ENCODE measurements at regions not wholly inside any gene's neighbourhood (a gene's known extent, or its start where the extent isn't known, plus 50 kb on each side); places are given as distances from the start of the nearest gene placed in this dataset.
"Not testable (repeated sequence)": the region's sequence is repeated elsewhere in the genome, so short reads cannot be mapped to it uniquely, and the experiment has no call there.

- DNase-seq (ENCODE audit: low read depth in 2 of 2) = not testable (repeated sequence)
Observed at GRCh38 chr2:176922545-176922944, 290.0 kb upstream of the HNRNPA3 start.

- DNase-seq (ENCODE audit: low read depth in 2 of 2) = no peak
Observed at GRCh38 chr2:176923205-176923604, 289.4 kb upstream of the HNRNPA3 start.

GRCh38 chr2:176924909-176925534, 287.6 kb upstream of the HNRNPA3 start:
- no peak for DNase-seq (ENCODE audit: low read depth in 2 of 2)

DNA sequence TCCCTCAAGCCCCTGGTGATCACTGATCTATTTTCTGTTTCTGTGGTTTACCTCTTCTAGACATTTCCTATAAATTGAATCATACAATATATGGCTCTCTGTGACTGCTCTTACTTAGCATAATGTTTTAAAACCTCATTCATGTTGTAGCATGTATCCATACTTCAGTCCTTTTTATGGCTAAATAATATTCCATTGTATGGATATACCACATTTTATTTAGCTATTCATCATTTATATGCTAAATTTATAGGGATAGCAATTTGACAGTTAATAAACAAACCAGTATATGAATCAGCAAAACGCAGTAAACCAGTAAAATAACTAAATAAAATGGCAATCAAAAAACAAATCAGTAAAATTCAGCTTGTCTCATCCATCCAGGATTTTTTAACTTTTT, 286.1 kb upstream of the HNRNPA3 start:
- no peak for DNase-seq (ENCODE audit: low read depth in 2 of 2)

- not testable (repeated sequence) for DNase-seq (ENCODE audit: low read depth in 2 of 2)
Observed at GRCh38 chr2:176929387-176929786, 283.2 kb upstream of the HNRNPA3 start.

GRCh38 chr2:176931588-176932563, 280.7 kb upstream of the HNRNPA3 start:
- no peak for DNase-seq (ENCODE audit: low read depth in 2 of 2)

DNA sequence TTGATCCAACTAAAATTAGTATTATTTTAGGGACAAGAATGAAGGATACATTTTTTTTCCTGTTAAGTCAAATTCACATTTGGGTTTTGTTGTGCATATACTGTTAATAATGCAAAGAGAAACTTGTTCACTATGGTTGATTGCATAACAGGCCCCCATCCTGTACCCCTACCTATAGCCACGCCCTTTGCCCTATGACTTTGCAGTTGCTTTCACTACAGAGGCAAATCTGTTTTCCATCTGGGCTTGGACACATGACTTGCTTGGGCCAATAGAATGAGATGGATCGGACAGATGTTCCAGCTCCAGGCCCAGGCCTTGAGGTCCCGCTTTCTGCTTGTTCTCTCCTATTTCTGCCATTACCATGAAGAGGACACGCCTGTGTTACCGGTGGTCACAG, 278.5 kb upstream of the HNRNPA3 start:
- no peak for DNase-seq (ENCODE audit: low read depth in 2 of 2)

GRCh38 chr2:176934869-176935415, 277.7 kb upstream of the HNRNPA3 start:
- no peak for DNase-seq (ENCODE audit: low read depth in 2 of 2)

DNA sequence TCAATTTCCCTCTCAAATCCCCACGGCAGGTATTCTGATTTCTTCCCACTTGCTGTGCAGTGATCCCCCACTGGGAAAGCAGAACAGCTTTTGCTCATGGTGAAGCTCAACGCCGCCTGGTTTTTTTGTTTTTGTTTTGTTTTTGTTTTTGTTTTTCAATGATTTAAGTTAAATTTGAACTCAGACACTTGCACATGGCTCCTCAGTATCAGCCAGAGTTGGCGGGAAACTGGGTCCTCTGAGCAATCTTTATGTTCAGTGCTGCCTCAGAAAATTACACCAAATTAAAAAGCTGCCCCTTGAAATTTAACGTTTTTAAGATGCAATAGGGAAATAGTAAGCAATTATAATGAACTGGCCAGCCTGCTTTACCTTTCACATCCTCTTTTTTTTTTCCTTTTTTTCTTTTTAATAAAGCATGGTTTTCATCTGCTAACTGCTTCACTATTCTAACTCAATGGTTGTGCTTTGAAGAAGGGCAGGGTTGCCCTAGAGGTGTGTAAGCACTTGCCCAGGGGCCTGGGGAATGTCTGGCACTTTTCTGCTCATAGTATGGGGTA, 277.0 kb upstream of the HNRNPA3 start:
- no peak for DNase-seq (ENCODE audit: low read depth in 2 of 2)

DNA sequence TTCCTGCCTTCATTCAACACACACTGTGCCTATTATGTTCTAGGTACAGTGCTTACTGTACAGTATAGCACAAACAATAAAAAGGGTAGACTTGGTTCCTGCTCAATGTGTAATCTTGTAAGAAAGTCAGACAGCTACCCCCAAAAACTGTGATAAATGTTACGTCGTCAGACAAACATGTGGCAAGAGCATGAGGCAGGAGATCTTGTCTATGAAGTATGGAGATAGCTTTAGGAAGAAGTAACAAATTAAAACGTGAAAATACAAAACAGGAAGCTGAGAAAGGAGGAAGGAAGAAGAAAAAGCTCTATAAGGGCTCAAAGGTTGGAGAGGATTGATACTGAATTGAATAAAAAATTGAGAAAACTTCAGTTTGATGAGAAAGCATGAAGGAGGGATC, 276.2 kb upstream of the HNRNPA3 start:
- DNase-seq (ENCODE audit: low read depth in 2 of 2) = no peak

GRCh38 chr2:176944998-176945397, 267.6 kb upstream of the HNRNPA3 start:
- no peak for DNase-seq (ENCODE audit: low read depth in 2 of 2)

GRCh38 chr2:176947754-176948153, 264.8 kb upstream of the HNRNPA3 start:
- DNase-seq (ENCODE audit: low read depth in 2 of 2) = no peak

GRCh38 chr2:176951218-176951617, 261.4 kb upstream of the HNRNPA3 start:
- not testable (repeated sequence) for DNase-seq (ENCODE audit: low read depth in 2 of 2)

DNA sequence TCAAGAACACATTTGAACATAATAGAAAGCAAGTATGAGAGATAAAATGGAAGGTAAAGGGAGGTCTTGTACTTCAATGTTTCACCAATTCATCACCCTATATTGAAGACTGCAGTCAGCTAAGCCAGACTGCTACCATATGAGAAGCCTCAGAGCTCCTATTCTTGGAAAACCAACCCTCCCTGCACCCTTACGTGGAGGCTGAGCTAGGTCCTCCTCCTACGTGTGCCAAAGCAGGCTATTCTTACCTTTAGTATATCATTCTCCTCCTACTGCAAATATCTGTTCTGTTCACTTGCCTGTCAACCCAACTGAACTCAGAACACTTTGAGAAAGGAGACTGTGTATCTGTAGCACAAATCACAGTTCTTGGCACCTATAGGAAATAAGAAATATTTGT, 255.8 kb upstream of the HNRNPA3 start:
- no peak for DNase-seq (ENCODE audit: low read depth in 2 of 2)

DNA sequence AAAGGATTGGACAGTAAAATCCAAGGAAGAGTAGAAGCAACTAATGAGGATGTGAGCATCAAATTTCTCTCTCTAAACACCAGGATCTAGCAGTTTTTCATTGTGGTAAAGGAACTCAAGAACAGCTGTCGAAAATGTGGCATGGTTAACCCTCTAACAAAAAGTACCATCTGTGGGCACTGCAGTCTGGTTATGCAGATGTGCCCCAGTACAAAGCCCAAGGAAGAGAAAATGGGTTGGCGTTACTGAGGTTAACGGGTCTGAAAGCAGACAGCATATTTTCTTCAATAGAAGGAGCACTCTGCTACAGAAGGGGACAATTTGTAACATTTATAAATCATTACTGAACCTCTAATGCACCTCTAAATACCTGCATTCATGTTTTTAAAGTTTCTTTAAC, 253.0 kb upstream of the HNRNPA3 start:
- DNase-seq (ENCODE audit: low read depth in 2 of 2) = no peak

- DNase-seq (ENCODE audit: low read depth in 2 of 2) = no peak
Observed at GRCh38 chr2:176960061-176960460, 252.5 kb upstream of the HNRNPA3 start.

- no peak for DNase-seq (ENCODE audit: low read depth in 2 of 2)
Observed at GRCh38 chr2:176960736-176961520, 251.7 kb upstream of the HNRNPA3 start.

DNA sequence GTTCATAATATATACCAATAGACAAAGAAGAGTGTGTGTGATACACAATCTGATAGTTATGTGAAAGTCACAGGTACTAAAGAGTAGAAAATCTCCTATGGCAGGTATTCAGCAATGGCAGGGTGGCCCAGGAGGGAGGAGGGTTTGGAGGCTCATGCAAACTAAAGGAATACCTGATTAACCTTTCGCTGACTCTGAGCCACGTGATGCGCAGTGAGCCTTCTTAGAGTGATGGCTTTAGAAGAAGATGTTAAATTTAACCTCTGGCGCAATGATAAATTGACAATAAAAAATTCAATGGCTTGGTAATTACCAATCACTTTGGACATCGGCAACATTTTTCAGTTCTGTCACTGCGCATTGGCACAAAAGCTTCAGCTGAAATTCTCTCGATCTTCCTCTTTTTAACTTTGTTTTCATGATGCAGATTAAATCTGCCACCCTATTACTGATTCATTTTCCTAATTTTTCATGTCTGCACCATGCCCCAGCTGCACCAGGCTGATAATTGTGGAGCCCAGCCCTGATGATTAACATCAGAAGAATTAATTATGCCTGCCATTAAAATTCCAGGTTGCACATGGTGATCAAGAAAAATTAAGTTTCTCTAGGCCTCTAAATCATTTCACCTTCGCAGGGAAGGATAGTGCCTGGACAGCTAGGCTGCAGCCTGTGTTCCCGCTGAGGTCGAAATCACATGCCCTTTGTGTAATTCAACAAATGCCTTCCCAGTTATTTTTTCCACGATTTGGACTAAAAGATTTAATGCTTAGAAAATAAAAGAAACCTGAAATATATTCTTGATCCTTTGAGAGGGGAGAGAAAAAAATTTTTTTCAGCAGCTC, 250.6 kb upstream of the HNRNPA3 start:
- no peak for DNase-seq (ENCODE audit: low read depth in 2 of 2)

DNA sequence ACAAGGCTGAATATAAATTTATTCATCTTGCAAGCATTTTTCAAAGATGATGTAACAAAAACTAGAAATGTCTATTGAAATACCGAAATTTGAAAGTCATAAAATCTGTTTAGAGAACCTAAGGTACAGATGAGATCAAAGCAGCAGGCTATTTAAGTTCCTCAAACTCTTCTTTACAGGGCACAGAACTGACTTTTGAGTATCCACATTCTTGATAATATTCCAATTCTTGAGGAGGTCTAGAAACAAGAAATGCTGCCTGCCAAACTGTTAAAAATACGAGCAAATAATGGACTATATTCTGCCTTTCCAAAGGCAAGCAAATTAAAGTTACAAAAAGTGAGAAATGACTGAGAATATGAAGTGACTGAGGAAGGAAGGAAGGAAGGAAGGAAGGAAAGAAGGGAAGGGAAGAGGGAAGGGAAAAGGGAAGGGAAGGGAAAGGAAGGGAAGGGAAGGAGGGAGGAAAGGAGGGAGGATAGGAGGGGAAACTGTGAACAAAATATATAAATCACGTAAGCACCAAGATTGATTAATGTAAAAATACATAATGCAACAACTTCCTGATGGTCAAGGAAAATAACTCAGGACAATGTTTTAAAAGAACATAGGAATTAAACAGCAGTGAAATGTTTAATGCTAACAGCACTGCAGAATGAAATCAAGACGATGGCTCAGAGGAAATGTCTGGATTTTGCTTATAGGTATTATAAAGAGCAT, 248.9 kb upstream of the HNRNPA3 start:
- no peak for DNase-seq (ENCODE audit: low read depth in 2 of 2)

- DNase-seq (ENCODE audit: low read depth in 2 of 2) = no peak
Observed at GRCh38 chr2:176967911-176968450, 244.6 kb upstream of the HNRNPA3 start.
